ENCODE measurements at regions not wholly inside any gene's neighbourhood (a gene's known extent, or its start where the extent isn't known, plus 50 kb on each side); places are given as distances from the start of the nearest gene placed in this dataset.

- TF ChIP-seq CTCF (IDR thresholded peaks at IDR 0.05; ENCODE audit: low read depth, low read length), result no peak
- TF ChIP-seq EZH2phosphoT487 (IDR thresholded peaks at IDR 0.05; ENCODE audit: low read depth), result no peak
Observed at GRCh38 chr9:107559494-107560086, 70.0 kb upstream of the KLF4 start.
